Colonic mucosa (tissue), 4 donors: ENCODE measurements at regions not wholly inside any gene's neighbourhood (a gene's known extent, or its start where the extent isn't known, plus 50 kb on each side); places are given as distances from the start of the nearest gene placed in this dataset.

Source experiments
- DNase-seq: peaks from one replicate; pipeline ENCODE4 v3.0.0-alpha.2; 2020
- H3K27ac ChIP-seq: fragments of 200-600 bp; one replicate; pipeline ENCODE4 v1.8.0; 2021
- H3K27me3 ChIP-seq: fragments of 200-600 bp; one replicate; pipeline ENCODE4 v1.8.0; 2021
- H3K36me3 ChIP-seq: fragments of 200-600 bp; one replicate; pipeline ENCODE4 v1.8.0; 2021
- H3K4me1 ChIP-seq: fragments of 200-600 bp; one replicate; pipeline ENCODE4 v1.8.0; 2021; ENCODE audit warnings: mild to moderate bottlenecking
- H3K4me3 ChIP-seq: fragments of 200-600 bp; one replicate; pipeline ENCODE4 v1.8.0; 2021
- H3K9ac ChIP-seq, 2 donors: one replicate each; pipeline ENCODE4 v1.7.0; 2013; ENCODE audit warnings: control low read depth in 2 of 2, low read depth in 2 of 2, low read length in 2 of 2
- H3K9me3 ChIP-seq: fragments of 200-600 bp; one replicate; pipeline ENCODE4 v1.8.0; 2021
- intact Hi-C: fragments of 100-400 bp; cut with DNase I; formaldehyde crosslinking; loops from one replicate; pipeline ENCODE4 v1.14.1; 2022
- TF ChIP-seq, protein P1 (sequence below): fragments of 200-600 bp; IDR thresholded peaks from one replicate; pipeline ENCODE4 v1.8.0; 2022; ENCODE audit warnings: antibody characterized with exemption, mild to moderate bottlenecking
- donor health status: healthy.
- donor health status: DM: no; HTN: no; CAD: no.
- donor health status: DM: no; HTN: no; CAD: no.

DNA sequence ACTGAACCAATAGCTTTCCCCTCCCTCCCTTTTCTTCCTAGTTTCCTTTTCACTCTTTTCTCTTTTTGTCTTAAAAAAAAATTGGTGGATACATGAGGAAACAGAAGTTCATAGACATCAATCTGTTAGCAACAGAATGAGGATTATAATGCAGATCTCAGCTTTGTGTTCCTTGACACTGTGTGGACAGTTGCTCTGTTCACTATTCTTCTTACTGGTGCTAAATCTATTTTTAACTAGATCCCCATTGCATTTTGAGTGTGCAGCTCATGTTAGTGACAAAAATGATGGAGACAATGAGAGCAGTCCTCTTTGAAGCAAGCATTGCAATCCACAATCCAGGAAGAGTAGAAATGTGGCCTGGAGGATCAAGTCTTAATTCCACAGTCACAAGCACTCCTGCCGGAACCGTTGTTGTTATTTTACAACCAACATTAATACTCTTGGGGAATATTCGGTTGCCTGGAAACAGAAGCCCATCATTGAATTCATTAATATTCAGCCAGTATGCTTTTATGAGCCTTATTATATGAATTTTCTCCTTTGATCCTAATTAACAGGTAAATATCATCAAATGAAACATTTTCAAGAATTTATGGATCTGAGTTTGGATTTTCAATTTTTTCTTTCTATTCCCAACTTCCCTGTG is 1016.8 kb downstream of the NTRK3 start:
- TF ChIP-seq, protein P1, sequence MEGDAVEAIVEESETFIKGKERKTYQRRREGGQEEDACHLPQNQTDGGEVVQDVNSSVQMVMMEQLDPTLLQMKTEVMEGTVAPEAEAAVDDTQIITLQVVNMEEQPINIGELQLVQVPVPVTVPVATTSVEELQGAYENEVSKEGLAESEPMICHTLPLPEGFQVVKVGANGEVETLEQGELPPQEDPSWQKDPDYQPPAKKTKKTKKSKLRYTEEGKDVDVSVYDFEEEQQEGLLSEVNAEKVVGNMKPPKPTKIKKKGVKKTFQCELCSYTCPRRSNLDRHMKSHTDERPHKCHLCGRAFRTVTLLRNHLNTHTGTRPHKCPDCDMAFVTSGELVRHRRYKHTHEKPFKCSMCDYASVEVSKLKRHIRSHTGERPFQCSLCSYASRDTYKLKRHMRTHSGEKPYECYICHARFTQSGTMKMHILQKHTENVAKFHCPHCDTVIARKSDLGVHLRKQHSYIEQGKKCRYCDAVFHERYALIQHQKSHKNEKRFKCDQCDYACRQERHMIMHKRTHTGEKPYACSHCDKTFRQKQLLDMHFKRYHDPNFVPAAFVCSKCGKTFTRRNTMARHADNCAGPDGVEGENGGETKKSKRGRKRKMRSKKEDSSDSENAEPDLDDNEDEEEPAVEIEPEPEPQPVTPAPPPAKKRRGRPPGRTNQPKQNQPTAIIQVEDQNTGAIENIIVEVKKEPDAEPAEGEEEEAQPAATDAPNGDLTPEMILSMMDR, result no peak
- Histone ChIP-seq H3K36me3 (no peaks in the 10 kb centered on the region), H3K9me3 (no peaks in the 10 kb centered on the region), H3K27me3 (no peaks in the 10 kb centered on the region), H3K4me3 (no peak overlapping the region), H3K9ac (no peak overlapping the region), H3K4me1 (no peaks in the 10 kb centered on the region), H3K27ac (no peak overlapping the region)
- no peak for DNase-seq
- intact Hi-C loops, result loop anchor here (10.0 kb wide), 1 partner anchor 55 kb away; no protein-coding TSS in a partner anchor

DNA sequence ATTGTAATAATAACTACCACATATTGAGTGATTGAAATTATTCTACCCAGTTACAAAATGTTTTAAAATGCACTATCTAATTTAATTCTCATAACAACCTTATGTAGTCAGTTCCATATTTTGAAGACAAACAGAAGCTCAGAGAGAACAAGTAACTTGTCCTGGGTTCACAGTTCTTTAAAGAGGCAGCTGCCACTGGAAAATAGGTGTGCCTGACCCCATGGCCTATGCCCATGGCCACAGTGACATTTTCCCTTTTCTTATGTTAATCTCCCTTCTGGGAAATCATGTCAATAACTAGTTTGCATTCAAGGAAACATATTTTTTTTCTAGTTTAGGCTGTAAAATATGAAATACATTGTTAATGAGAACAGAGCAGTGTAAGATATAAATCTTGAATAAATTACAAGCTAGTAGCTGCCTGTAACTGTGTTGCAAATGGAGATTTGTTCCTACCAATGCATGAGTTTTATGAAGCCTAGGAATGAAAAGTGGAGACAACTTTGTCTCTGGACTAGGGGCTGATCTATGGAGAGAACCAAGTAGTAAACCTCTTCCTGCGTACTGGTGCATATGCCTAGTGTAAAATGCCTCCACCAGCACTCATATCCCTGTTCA is 1018.0 kb downstream of the NTRK3 start:
- H3K4me3 ChIP-seq, result no peak overlapping the region
- no peaks in the 10 kb centered on the region for H3K27me3 ChIP-seq
- TF ChIP-seq, protein P1, result no peak
- H3K9me3 ChIP-seq, result no peaks in the 10 kb centered on the region
- no peaks in the 10 kb centered on the region for H3K36me3 ChIP-seq
- H3K9ac ChIP-seq, result no peak overlapping the region
- intact Hi-C loops, result no loop called here
- H3K4me1 ChIP-seq, result no peaks in the 10 kb centered on the region
- no peak overlapping the region for H3K27ac ChIP-seq
- no peak for DNase-seq

DNA sequence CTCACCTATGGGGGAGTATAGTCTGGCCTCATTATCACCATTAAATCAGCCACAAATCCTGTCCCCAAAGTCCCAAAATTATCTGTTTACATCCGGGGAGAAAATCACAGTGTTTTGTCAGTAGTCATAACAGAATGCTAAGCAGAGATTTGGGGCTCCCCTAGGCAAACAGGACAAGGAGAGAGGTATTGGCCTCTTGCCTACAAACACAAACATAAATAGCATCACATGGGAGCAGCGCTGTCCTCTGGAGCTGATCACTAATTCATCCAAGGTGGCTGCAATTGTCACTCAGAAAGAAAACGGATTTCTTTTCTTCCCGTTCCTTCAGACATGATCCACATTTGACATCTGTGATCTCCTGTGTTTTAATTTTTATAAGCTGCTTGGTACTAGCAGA is 1028.1 kb downstream of the NTRK3 start:
- Histone ChIP-seq H3K4me1 (no peaks in the 10 kb centered on the region), H3K27ac (no peak overlapping the region), H3K9ac (no peak overlapping the region), H3K27me3 (no peaks in the 10 kb centered on the region), H3K4me3 (no peak overlapping the region), H3K36me3 (no peaks in the 10 kb centered on the region), H3K9me3 (no peaks in the 10 kb centered on the region)
- intact Hi-C loops, result no loop called here
- no peak for DNase-seq
- TF ChIP-seq, protein P1, result no peak

DNA sequence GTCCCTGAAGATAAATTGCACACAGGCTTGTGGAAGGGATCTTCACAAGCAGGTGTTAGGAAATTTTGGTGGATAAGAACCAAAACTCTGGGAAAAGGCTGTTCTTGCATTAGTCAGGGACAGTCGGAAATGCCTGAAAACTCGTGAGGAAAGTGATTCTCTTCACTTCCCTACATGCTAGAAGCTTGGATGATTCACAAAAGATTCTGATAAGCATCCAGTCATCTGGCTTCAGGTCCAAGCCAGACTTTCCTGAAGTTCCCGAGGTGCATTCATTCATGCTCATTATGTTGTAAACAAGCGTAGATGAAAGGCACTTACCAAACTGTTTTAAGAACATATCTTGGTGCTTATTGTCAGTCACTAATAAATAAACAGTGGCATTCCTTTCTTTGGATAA is 1028.7 kb downstream of the NTRK3 start:
- Histone ChIP-seq H3K27me3 (no peaks in the 10 kb centered on the region), H3K9ac (no peak overlapping the region), H3K9me3 (no peaks in the 10 kb centered on the region), H3K27ac (no peak overlapping the region), H3K4me3 (no peak overlapping the region), H3K4me1 (no peaks in the 10 kb centered on the region), H3K36me3 (no peaks in the 10 kb centered on the region)
- TF ChIP-seq, protein P1, result no peak
- intact Hi-C loops, result no loop called here
- no peak for DNase-seq

DNA sequence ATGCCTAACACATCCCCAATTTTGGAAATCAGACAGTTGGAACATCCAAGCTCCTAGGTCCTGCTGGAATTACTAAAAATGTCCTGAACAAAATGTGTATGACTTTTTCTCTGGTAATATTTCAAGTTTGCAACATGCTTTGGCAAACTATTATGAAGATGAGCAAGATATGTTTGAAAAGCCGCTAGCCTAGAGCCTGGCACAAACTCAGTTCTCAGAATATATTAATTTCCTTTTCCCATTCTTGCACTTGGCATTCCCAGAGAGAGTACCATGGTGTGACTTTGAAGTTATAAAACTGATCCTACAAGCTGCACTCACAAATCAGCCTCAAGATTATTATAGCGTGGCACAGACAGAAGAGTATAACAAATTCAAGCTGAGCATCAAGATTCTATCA is 1031.1 kb downstream of the NTRK3 start:
- Histone ChIP-seq H3K4me1 (no peaks in the 10 kb centered on the region), H3K4me3 (no peak overlapping the region), H3K27ac (no peak overlapping the region), H3K36me3 (no peaks in the 10 kb centered on the region), H3K9me3 (no peaks in the 10 kb centered on the region), H3K27me3 (no peaks in the 10 kb centered on the region), H3K9ac (no peak overlapping the region)
- intact Hi-C loops, result no loop called here
- TF ChIP-seq, protein P1, result no peak
- no peak for DNase-seq
